Gastrocnemius medialis (tissue), 4 donors: ENCODE measurements at regions not wholly inside any gene's neighbourhood (a gene's known extent, or its start where the extent isn't known, plus 50 kb on each side); places are given as distances from the start of the nearest gene placed in this dataset.

ENCODE experiments used
- ATAC-seq, 2 donors: fragments of 150-250 bp; one replicate each; pipeline ENCODE4 v1.9.1; 2016
- DNase-seq, 2 donors: peaks; one replicate each; pipeline ENCODE4 v3.0.0-alpha.2; 2019
- H3K27ac ChIP-seq, 4 donors: fragments of 200-600 bp; sonication (generic); 1 replicate in 1 of 4; 2 replicates in 3 of 4; pipeline ENCODE4 v1.5.1; 2016 to 2018; ENCODE audit warnings: mild to moderate bottlenecking in 2 of 4, moderate library complexity in 1 of 4
- H3K27me3 ChIP-seq, 3 donors: fragments of 200-600 bp; sonication (generic) in 2 of 3; 1 replicate in 1 of 3; 2 replicates in 2 of 3; pipeline versions ENCODE4 v1.5.1 to v1.6.0; 2016 to 2019; ENCODE audit warnings: mild to moderate bottlenecking in 1 of 3, moderate library complexity in 1 of 3
- H3K36me3 ChIP-seq, 2 donors: fragments of 200-600 bp; sonication (generic) in 1 of 2; one replicate each; pipeline ENCODE4 v1.5.1; 2017 to 2018
- H3K4me1 ChIP-seq, 2 donors: fragments of 200-600 bp; sonication (generic) in 1 of 2; one replicate each; pipeline ENCODE4 v1.5.1; 2016 to 2017; ENCODE audit warnings: mild to moderate bottlenecking in 2 of 2
- H3K4me3 ChIP-seq, 4 donors: fragments of 200-600 bp; sonication (generic) in 3 of 4; 1 replicate in 1 of 4; 2 replicates in 3 of 4; pipeline ENCODE4 v1.5.1; 2016 to 2019; ENCODE audit warnings: mild to moderate bottlenecking in 2 of 4
- H3K9me3 ChIP-seq, 3 donors: fragments of 200-600 bp; sonication (generic) in 2 of 3; 1 replicate in 1 of 3; 2 replicates in 2 of 3; pipeline ENCODE4 v1.5.1; 2016 to 2019
- POLR2A ChIP-seq, 2 donors: fragments of 450-650 bp; IDR thresholded peaks; one replicate each; pipeline ENCODE4 v1.6.1; 2017; ENCODE audit warnings: antibody characterized with exemption in 2 of 2, mild to moderate bottlenecking in 2 of 2, moderate library complexity in 2 of 2
- in situ Hi-C, 4 donors: fragments of 200-750 bp; cut with MboI; loops; one replicate each; pipeline versions ENCODE4 v1.15.0 to v1.8.0; 2017; ENCODE audit warnings: low sequenced_read_pairs in 4 of 4
- intact Hi-C: fragments of 100-400 bp; cut with DNase I; formaldehyde crosslinking; loops from one replicate; pipeline ENCODE4 v1.15.1; 2023; ENCODE audit warnings: low total_unique reads
- TF ChIP-seq, protein P1 (sequence below), 5 experiments: fragments of 450-650 bp in 3 of 5; fragments of 200-600 bp in 2 of 5; sonication (generic) in 2 of 5; IDR thresholded peaks in 4 of 5; conservative IDR thresholded peaks in 1 of 5; 1 replicate in 4 of 5; 2 replicates in 1 of 5; pipeline ENCODE4 v1.5.1; 2016 to 2019; ENCODE audit warnings: antibody characterized with exemption in 5 of 5, mild to moderate bottlenecking in 3 of 5, moderate library complexity in 3 of 5

- intact Hi-C loops, result no loop called here
- Histone ChIP-seq H3K4me1 (peaks cover 6% of the 10 kb centered on the region in 2 donors), H3K36me3 (no peaks in the 10 kb centered on the region), H3K27ac (no peak overlapping the region), H3K9me3 (no peaks in the 10 kb centered on the region), H3K27me3 (no peaks in the 10 kb centered on the region), H3K4me3 (no peak overlapping the region)
- TF ChIP-seq, protein P1, sequence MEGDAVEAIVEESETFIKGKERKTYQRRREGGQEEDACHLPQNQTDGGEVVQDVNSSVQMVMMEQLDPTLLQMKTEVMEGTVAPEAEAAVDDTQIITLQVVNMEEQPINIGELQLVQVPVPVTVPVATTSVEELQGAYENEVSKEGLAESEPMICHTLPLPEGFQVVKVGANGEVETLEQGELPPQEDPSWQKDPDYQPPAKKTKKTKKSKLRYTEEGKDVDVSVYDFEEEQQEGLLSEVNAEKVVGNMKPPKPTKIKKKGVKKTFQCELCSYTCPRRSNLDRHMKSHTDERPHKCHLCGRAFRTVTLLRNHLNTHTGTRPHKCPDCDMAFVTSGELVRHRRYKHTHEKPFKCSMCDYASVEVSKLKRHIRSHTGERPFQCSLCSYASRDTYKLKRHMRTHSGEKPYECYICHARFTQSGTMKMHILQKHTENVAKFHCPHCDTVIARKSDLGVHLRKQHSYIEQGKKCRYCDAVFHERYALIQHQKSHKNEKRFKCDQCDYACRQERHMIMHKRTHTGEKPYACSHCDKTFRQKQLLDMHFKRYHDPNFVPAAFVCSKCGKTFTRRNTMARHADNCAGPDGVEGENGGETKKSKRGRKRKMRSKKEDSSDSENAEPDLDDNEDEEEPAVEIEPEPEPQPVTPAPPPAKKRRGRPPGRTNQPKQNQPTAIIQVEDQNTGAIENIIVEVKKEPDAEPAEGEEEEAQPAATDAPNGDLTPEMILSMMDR (IDR thresholded peaks at IDR 0.05 in 4 of 5, conservative IDR thresholded peaks at IDR 0.05 in 1 of 5), result no peak
- TF ChIP-seq POLR2A (IDR thresholded peaks at IDR 0.05), result no peak
- no peak for DNase-seq
- in situ Hi-C loops, result no loop called here
- no peak for ATAC-seq
These were observed 150.3 kb upstream of the SPAG17 start for GRCh38 chr1:118335331-118335732.

DNA sequence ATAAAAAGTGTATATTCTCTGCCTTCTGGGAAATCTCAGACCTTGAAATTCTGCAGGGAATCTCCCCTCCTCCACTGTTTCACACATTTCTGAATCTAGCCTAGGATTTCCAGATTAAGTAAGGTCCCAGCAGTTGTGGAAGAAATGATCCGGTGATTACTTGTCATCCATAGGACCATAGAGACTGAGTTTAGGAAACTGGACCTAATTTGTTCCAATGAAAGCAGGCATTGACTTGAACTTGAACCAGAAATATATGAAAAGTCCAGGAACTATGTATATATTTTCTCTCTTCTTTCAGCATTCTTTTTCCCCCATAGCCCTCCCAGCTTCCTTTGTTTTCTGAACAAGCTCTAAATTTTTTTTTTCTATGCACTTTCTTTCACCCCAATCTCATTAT, 149.5 kb upstream of the SPAG17 start:
- ATAC-seq, result no peak
- no peak for DNase-seq
- no peak for TF ChIP-seq POLR2A (IDR thresholded peaks at IDR 0.05)
- TF ChIP-seq, protein P1 (IDR thresholded peaks at IDR 0.05 in 4 of 5, conservative IDR thresholded peaks at IDR 0.05 in 1 of 5), result no peak
- H3K9me3 ChIP-seq, result no peaks in the 10 kb centered on the region
- H3K27ac ChIP-seq, result no peak overlapping the region
- peaks cover 6% of the 10 kb centered on the region in 2 donors for H3K4me1 ChIP-seq
- no peaks in the 10 kb centered on the region for H3K27me3 ChIP-seq
- no peaks in the 10 kb centered on the region for H3K36me3 ChIP-seq
- in situ Hi-C loops (no loop called here), intact Hi-C loops (no loop called here)
- no peak overlapping the region for H3K4me3 ChIP-seq

DNA sequence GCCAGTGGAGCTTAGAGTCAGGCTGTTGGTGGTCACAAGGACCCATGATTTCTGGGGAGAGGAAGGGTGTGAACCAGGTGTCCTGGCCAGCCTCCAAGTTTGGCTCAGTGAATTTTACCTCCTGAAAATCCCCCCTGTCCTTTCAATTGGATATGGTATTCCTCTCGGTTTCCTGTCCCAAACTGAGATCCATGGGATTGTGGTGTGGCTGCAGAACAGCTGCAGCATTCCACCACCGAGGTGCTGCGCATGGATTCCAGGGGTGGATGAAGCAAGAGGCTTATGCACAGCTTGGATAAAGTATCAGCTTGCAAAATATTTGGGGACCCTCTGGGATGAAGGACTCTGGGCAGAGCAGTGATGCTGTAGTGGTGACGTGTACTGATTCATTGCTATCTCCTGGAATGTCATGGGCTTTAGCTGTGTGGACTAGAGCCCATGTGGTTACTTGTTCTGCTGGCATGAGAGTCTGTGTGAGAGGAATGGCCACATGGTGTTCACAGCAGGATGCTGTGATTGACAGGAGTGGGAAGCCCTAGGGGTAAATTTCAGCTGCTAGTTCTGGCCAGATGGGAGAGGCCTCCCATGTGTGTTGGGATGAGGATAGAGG, 148.7 kb upstream of the SPAG17 start:
- Histone ChIP-seq H3K27ac (no peak overlapping the region), H3K9me3 (no peaks in the 10 kb centered on the region), H3K4me1 (no peaks in the 10 kb centered on the region), H3K4me3 (no peak overlapping the region), H3K27me3 (no peaks in the 10 kb centered on the region), H3K36me3 (no peaks in the 10 kb centered on the region)
- no peak for DNase-seq
- in situ Hi-C loops (no loop called here), intact Hi-C loops (no loop called here)
- peak; percentile 47 to 55 for ATAC-seq
- no peak for TF ChIP-seq POLR2A (IDR thresholded peaks at IDR 0.05)
- TF ChIP-seq, protein P1 (IDR thresholded peaks at IDR 0.05 in 4 of 5, conservative IDR thresholded peaks at IDR 0.05 in 1 of 5), result no peak

GRCh38 chr1:118326960-118327629, 142.1 kb upstream of the SPAG17 start:
- in situ Hi-C loops, result no loop called here
- no peaks in the 10 kb centered on the region for H3K36me3 ChIP-seq

More at GRCh38 chr1:118326960-118327629, 142.1 kb upstream of the SPAG17 start:
- no peak overlapping the region for H3K27ac ChIP-seq
- H3K4me3 ChIP-seq, result no peak overlapping the region
- DNase-seq (no peak), ATAC-seq (no peak)
- no peaks in the 10 kb centered on the region for H3K9me3 ChIP-seq
- intact Hi-C loops, result no loop called here
- H3K27me3 ChIP-seq, result no peaks in the 10 kb centered on the region
- no peaks in the 10 kb centered on the region for H3K4me1 ChIP-seq
- TF ChIP-seq, protein P1 (IDR thresholded peaks at IDR 0.05 in 4 of 5, conservative IDR thresholded peaks at IDR 0.05 in 1 of 5), result no peak
- TF ChIP-seq POLR2A (IDR thresholded peaks at IDR 0.05), result no peak
